Esophagus (tissue), 2 donors: ENCODE measurements at regions not wholly inside any gene's neighbourhood (a gene's known extent, or its start where the extent isn't known, plus 50 kb on each side); places are given as distances from the start of the nearest gene placed in this dataset.

Experiments
- H3K27ac ChIP-seq, 2 donors: one replicate each; pipeline ENCODE4 v1.5.1; 2013; ENCODE audit warnings: low read depth in 2 of 2, mild to moderate bottlenecking in 2 of 2, inconsistent platforms in 1 of 2, low read length in 1 of 2, moderate library complexity in 1 of 2
- H3K27me3 ChIP-seq, 2 donors: one replicate each; pipeline ENCODE4 v1.6.1; 2013; ENCODE audit warnings: low read length in 2 of 2, control low read depth in 1 of 2, mild to moderate bottlenecking in 1 of 2; ENCODE audit not compliant: insufficient read depth in 2 of 2, control insufficient read depth in 1 of 2
- H3K36me3 ChIP-seq, 2 donors: one replicate each; pipeline ENCODE4 v1.6.1; 2013; ENCODE audit warnings: low read length in 1 of 2; ENCODE audit not compliant: control insufficient read depth in 2 of 2, insufficient read depth in 2 of 2
- H3K4me1 ChIP-seq, 2 donors: one replicate each; pipeline ENCODE4 v1.6.1; 2013; ENCODE audit warnings: low read length in 1 of 2; ENCODE audit not compliant: control insufficient read depth in 2 of 2, insufficient read depth in 2 of 2
- H3K4me3 ChIP-seq, 2 donors: one replicate each; pipeline ENCODE4 v1.5.1; 2013; ENCODE audit warnings: low read length in 2 of 2, mild to moderate bottlenecking in 2 of 2, low read depth in 1 of 2, moderate library complexity in 1 of 2
- H3K9me3 ChIP-seq, 2 donors: one replicate each; pipeline ENCODE4 v1.6.1; 2013; ENCODE audit warnings: mild to moderate bottlenecking in 2 of 2, low read depth in 1 of 2, low read length in 1 of 2, moderate library complexity in 1 of 2; ENCODE audit not compliant: control insufficient read depth in 2 of 2, insufficient read depth in 1 of 2
- WGBS, 2 donors: extraction: QIAGEN DNeasy Blood & Tissue Kit; methylation state at CpG; one replicate each; pipeline ENCODE4 v1.1.7; 2013; 5-methylcytosine and 5-hydroxymethylcytosine counted together
- donor health status: healthy with polysubstance abuse.
- donor health status: Bipolar disorder and iron deficiency.

GRCh38 chr6:21952367-21952766 is 344.5 kb downstream of the PRL start:
- H3K27ac ChIP-seq, result no peak overlapping the region
- H3K4me3 ChIP-seq, result no peak overlapping the region
- no peaks in the 10 kb centered on the region for H3K27me3 ChIP-seq
- no peaks in the 10 kb centered on the region for H3K36me3 ChIP-seq
- H3K4me1 ChIP-seq, result peaks cover 0 to 2% of the 10 kb centered on the region in 2 donors
- no peaks in the 10 kb centered on the region for H3K9me3 ChIP-seq
- 95% methylated on average over 7 of the region's 7 CpGs for WGBS, 2 donors

- H3K27me3 ChIP-seq, result no peaks in the 10 kb centered on the region
- peak overlapping the region; percentile 5 to 11 for H3K27ac ChIP-seq
- no peaks in the 10 kb centered on the region for H3K36me3 ChIP-seq
- no peaks in the 10 kb centered on the region for H3K9me3 ChIP-seq
- H3K4me1 ChIP-seq, result peaks cover 0 to 2% of the 10 kb centered on the region in 2 donors
- 32 to 40% methylated on average over 10 of the region's 10 CpGs for WGBS, 2 donors
- H3K4me3 ChIP-seq, result no peak overlapping the region
Measured at GRCh38 chr6:21953831-21954801, 342.7 kb downstream of the PRL start.

- Histone ChIP-seq H3K36me3 (no peaks in the 10 kb centered on the region), H3K4me3 (no peak overlapping the region), H3K4me1 (peaks cover 0 to 2% of the 10 kb centered on the region in 2 donors), H3K9me3 (no peaks in the 10 kb centered on the region), H3K27me3 (no peaks in the 10 kb centered on the region), H3K27ac (no peak overlapping the region)
- 80 to 82% methylated on average over 3 of the region's 3 CpGs for WGBS, 2 donors
Measured at GRCh38 chr6:21955053-21955595, 341.7 kb downstream of the PRL start.

- Histone ChIP-seq H3K4me3 (no peak overlapping the region), H3K27me3 (no peaks in the 10 kb centered on the region), H3K4me1 (peaks cover 0 to 2% of the 10 kb centered on the region in 2 donors), H3K27ac (no peak overlapping the region), H3K9me3 (no peaks in the 10 kb centered on the region), H3K36me3 (no peaks in the 10 kb centered on the region)
- 91% methylated on average over 8 of the region's 8 CpGs for WGBS, 2 donors
Measured at GRCh38 chr6:21955951-21956350, 340.9 kb downstream of the PRL start.

GRCh38 chr6:21958428-21958827 is 338.4 kb downstream of the PRL start:
- 80 to 83% methylated on average over 2 of the region's 2 CpGs for WGBS, 2 donors
- Histone ChIP-seq H3K27ac (no peak overlapping the region), H3K9me3 (no peaks in the 10 kb centered on the region), H3K4me3 (no peak overlapping the region), H3K4me1 (peaks cover 0 to 2% of the 10 kb centered on the region in 2 donors), H3K36me3 (no peaks in the 10 kb centered on the region), H3K27me3 (no peaks in the 10 kb centered on the region)

- Histone ChIP-seq H3K4me1 (no peaks in the 10 kb centered on the region), H3K9me3 (no peaks in the 10 kb centered on the region), H3K27me3 (no peaks in the 10 kb centered on the region), H3K4me3 (no peak overlapping the region), H3K27ac (no peak overlapping the region), H3K36me3 (no peaks in the 10 kb centered on the region)
- WGBS, 2 donors, result 91 to 94% methylated on average over 4 of the region's 4 CpGs
Measured at GRCh38 chr6:21961226-21961625, 335.6 kb downstream of the PRL start.

- Histone ChIP-seq H3K9me3 (no peaks in the 10 kb centered on the region), H3K36me3 (no peaks in the 10 kb centered on the region), H3K4me1 (no peaks in the 10 kb centered on the region), H3K4me3 (no peak overlapping the region), H3K27me3 (no peaks in the 10 kb centered on the region), H3K27ac (no peak overlapping the region)
- 56 to 58% methylated on average over 3 of the region's 3 CpGs for WGBS, 2 donors
Measured at GRCh38 chr6:21965016-21965415, 331.8 kb downstream of the PRL start.

GRCh38 chr6:21965953-21966539 is 330.8 kb downstream of the PRL start:
- no peak overlapping the region for H3K27ac ChIP-seq
- no peak overlapping the region for H3K4me3 ChIP-seq
- H3K36me3 ChIP-seq, result no peaks in the 10 kb centered on the region
- no peaks in the 10 kb centered on the region for H3K27me3 ChIP-seq
- 92 to 94% methylated on average over 8 of the region's 8 CpGs for WGBS, 2 donors
- H3K4me1 ChIP-seq, result no peaks in the 10 kb centered on the region
- H3K9me3 ChIP-seq, result no peaks in the 10 kb centered on the region

GRCh38 chr6:21967056-21967974 is 329.5 kb downstream of the PRL start:
- Histone ChIP-seq H3K27me3 (no peaks in the 10 kb centered on the region), H3K27ac (no peak overlapping the region)
- 66 to 74% methylated on average over 9 of the region's 9 CpGs for WGBS, 2 donors

More at GRCh38 chr6:21967056-21967974, 329.5 kb downstream of the PRL start:
- Histone ChIP-seq H3K36me3 (no peaks in the 10 kb centered on the region), H3K9me3 (no peaks in the 10 kb centered on the region), H3K4me3 (no peak overlapping the region), H3K4me1 (no peaks in the 10 kb centered on the region)
